Left cardiac atrium (tissue), 4 donors: ENCODE measurements at regions not wholly inside any gene's neighbourhood (a gene's known extent, or its start where the extent isn't known, plus 50 kb on each side); places are given as distances from the start of the nearest gene placed in this dataset.

Source experiments
- ATAC-seq, 2 donors: fragments of 200-7000 bp; cut with Tn5 transposase; one replicate each; pipeline ENCODE4 v1.9.1; 2020; ENCODE audit warnings: mild to moderate bottlenecking in 2 of 2, moderate library complexity in 2 of 2
- DNase-seq: peaks from one replicate; pipeline ENCODE4 v3.0.0-alpha.2; 2020
- intact Hi-C, 2 donors: fragments of 100-400 bp; cut with DNase I; formaldehyde crosslinking; loops; one replicate each; pipeline versions ENCODE4 v1.14.1 to v1.15.1; 2022 to 2023
- donor health status: DM: no; HTN: yes; CAD: no.
- donor health status: DM: no; HTN: yes; CAD: no; lungs with severe emphysema.
- donor health status: DM: yes; HTN: yes; CAD: no.
- donor health status: Dilated cardiomyopathy.

GRCh38 chr20:24296477-24297261, 172.8 kb upstream of the SYNDIG1 start:
- ATAC-seq (no peak), DNase-seq (no peak)
- intact Hi-C loops = no loop called here

- intact Hi-C loops = no loop called here
- ATAC-seq (no peak), DNase-seq (no peak)
These were observed 178.4 kb upstream of the SYNDIG1 start for GRCh38 chr20:24291014-24291413.

- intact Hi-C loops = no loop called here
- DNase-seq = no peak
- ATAC-seq = no peak
These were observed 179.5 kb upstream of the SYNDIG1 start for GRCh38 chr20:24289737-24290481.

GRCh38 chr20:24283186-24283585, 186.2 kb upstream of the SYNDIG1 start:
- ATAC-seq (no peak), DNase-seq (no peak)
- intact Hi-C loops = no loop called here

GRCh38 chr20:24277196-24277595, 192.2 kb upstream of the SYNDIG1 start:
- no peak for ATAC-seq
- no peak for DNase-seq
- intact Hi-C loops = no loop called here

- DNase-seq = no peak
- intact Hi-C loops = no loop called here
- no peak for ATAC-seq
These were observed 193.3 kb upstream of the SYNDIG1 start for GRCh38 chr20:24275946-24276705.

- intact Hi-C loops = no loop called here
- DNase-seq (no peak), ATAC-seq (no peak)
These were observed 196.2 kb upstream of the SYNDIG1 start for GRCh38 chr20:24273251-24273650.

- intact Hi-C loops = no loop called here
- ATAC-seq (no peak), DNase-seq (no peak)
These were observed 208.1 kb upstream of the SYNDIG1 start for GRCh38 chr20:24261351-24261750.

GRCh38 chr20:24257171-24257570, 212.3 kb upstream of the SYNDIG1 start:
- intact Hi-C loops = no loop called here
- no peak for ATAC-seq
- no peak for DNase-seq

GRCh38 chr20:24256307-24256706, 213.1 kb upstream of the SYNDIG1 start:
- intact Hi-C loops = no loop called here
- DNase-seq (no peak), ATAC-seq (no peak)

GRCh38 chr20:24254480-24254879, 214.9 kb upstream of the SYNDIG1 start:
- no peak for ATAC-seq
- intact Hi-C loops = no loop called here

GRCh38 chr20:24253321-24253720, 216.1 kb upstream of the SYNDIG1 start:
- intact Hi-C loops = no loop called here
- ATAC-seq = no peak
- DNase-seq = no peak

More at GRCh38 chr20:24254480-24254879, 214.9 kb upstream of the SYNDIG1 start:
- DNase-seq = no peak

GRCh38 chr20:24245094-24245493, 224.3 kb upstream of the SYNDIG1 start:
- no peak for DNase-seq
- intact Hi-C loops = no loop called here
- no peak for ATAC-seq

GRCh38 chr20:24242763-24243162, 226.7 kb upstream of the SYNDIG1 start:
- DNase-seq = no peak
- intact Hi-C loops = no loop called here
- ATAC-seq = no peak

GRCh38 chr20:24241466-24241865, 228.0 kb upstream of the SYNDIG1 start:
- ATAC-seq (no peak), DNase-seq (no peak)
- intact Hi-C loops = no loop called here

- DNase-seq (no peak), ATAC-seq (no peak)
- intact Hi-C loops = no loop called here
These were observed 232.5 kb upstream of the SYNDIG1 start for GRCh38 chr20:24236963-24237362.

- intact Hi-C loops = no loop called here
- no peak for ATAC-seq
- DNase-seq = no peak
These were observed 233.2 kb upstream of the SYNDIG1 start for GRCh38 chr20:24236201-24236600.

- ATAC-seq (no peak), DNase-seq (no peak)
- intact Hi-C loops = no loop called here
These were observed 233.9 kb upstream of the SYNDIG1 start for GRCh38 chr20:24235296-24236175.

- no peak for DNase-seq
- intact Hi-C loops = no loop called here
- ATAC-seq = no peak
These were observed 239.0 kb upstream of the GGTLC1 start for GRCh38 chr20:24227600-24227999.
